ENCODE measurements at regions not wholly inside any gene's neighbourhood (a gene's known extent, or its start where the extent isn't known, plus 50 kb on each side); places are given as distances from the start of the nearest gene placed in this dataset.
"Not testable (repeated sequence)": the region's sequence is repeated elsewhere in the genome, so short reads cannot be mapped to it uniquely, and the experiment has no call there.

DNA sequence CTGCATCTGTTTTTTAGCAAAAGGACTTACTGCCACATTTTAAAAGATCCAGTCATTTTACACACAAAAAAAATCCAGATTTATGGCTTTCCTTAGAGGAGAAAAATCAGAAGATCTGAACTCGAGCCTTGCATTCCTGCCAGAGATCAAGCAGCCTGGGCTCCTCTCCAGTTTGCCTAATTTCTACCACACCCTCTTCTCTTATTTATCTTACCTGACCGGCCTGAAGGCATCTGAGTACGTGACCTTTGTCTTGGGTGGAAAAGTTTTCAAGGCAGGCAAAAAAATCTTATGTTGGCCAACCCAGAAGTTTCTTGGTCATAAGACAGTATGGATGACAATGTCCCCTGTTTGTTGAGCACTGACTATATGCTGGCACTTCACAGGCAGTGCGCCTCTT lies 60.3 kb downstream of the CHRD start:
- no peak for DNase-seq

DNA sequence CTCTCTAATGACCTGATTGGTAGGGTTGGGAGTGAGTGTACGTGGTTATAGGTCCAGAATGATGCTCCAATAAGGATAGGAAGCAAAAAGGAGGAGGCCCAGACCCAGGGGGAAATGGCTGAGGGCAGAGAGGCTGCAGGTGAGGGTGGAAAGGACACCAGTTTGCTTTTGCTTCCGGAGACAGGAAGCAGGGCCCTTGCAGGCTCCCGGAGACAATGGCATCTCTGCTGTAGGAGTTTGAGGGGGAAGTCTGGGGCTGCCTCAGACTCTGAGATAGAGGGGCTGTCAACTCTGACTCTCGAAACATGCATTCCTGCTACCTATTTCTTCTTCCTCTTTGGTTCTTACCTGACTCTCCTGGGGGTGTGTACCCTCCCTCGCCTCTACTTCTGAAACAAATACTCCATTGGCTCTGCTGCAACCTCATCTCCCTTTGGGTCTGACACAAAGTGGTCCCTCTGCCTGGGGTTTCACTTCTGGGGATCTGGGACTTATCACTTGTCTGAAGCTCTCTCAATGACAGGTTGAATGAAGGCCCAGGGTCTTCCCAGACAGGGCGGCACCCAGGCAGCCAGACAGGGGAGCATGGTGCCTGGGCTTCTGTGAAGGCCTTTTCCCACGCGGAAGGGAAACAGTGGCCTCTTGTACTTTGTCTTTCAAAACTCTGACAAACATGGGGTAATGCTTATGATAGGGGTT lies 61.5 kb downstream of the CHRD start:
- DNase-seq: no peak

DNA sequence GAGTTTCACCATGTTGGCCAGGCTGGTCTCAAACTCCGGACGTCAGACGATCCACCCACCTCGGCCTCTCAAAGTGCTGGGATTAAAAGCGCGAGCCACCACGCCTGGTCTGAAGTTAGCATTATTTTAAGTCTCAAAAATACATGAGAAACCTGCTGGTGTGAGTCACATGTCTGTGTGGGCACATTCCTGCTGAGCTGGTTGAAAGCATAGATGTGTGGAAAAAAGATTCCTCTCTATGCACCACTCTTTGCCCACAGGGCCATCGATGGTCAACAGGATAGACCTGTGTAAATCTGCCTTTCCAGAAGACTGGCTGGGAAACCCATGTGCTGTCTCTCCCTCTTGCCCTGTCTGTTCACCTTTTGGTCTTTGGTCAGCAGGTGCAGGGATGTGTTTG lies 63.5 kb downstream of the CHRD start:
- no peak for DNase-seq

DNA sequence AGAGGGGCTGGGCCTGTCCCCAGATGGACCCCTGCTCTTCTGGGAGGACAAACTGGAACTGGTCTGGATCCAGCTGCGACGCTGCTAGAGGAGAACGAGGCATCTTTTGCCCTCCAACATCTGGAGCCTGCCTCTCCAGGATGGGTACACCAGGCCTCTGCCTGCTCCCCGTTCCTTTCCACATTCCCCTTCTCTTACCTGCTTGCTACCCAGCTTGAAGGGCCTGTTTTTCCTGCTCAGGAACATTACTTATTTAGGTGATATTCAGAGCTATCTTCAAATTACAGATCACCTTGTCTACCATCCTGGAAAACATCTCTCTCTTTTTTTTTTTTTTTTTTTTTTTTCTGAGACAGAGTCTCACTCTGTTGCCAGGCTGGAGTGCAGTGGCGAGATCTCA lies 64.0 kb downstream of the CHRD start:
- DNase-seq: no peak

DNA sequence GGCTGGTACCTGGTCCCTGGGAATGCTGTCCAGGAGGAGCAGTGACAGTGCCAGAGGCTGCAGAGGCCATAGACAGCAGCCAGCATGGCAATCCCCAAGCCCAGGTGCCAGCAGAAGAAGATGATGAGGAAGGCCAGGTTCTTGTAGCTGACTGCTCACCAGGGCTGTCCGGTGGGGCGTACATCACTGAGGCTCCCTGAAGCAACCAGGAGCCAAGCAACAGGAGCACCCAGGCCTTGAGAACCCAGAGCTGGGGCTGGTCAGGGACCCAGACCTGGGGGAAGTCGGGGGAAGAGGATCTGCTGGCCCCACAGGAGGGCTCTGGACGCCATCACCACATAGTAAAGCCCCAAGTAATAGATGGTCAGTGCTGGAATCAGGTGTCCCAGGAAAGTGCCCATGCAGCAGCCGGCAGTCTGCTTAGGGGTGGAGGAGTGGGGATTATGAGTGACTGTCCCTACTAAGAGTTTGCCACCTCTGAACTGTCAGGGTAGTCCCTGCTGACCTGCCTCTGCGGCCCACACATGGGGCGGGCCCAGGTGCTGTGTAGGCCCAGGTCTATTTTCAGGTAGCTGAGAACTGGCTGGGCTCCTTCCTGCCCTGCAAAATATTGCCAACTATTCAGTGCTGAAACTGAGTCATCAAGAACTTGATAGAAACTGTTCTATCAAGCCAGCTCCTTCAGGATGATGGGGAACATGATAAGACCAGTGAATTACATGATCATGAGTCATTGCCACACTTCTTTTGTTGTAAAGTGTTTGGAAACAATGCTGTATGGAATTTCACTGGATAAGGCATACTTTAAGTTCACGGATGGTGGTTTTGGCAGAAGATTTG lies 68.7 kb downstream of the CHRD start:
- DNase-seq: no peak

DNA sequence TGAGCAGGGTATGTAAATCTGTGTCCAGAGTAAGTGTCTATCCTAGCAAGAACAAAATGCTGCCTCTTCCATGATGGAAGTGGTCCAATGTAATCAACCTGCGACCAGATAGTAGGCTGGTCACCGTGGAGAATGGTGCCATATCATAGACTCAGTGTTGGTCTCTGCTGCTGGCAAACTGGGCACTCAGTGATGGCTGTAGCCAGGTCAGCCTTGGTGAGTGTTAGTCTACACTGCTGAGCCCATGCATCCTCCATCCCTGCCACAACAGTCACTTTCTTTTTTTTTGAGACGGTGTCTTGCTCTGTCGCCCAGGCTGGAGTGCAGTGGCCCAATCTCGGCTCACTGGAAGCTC lies 69.3 kb downstream of the CHRD start:
- no peak for DNase-seq

DNA sequence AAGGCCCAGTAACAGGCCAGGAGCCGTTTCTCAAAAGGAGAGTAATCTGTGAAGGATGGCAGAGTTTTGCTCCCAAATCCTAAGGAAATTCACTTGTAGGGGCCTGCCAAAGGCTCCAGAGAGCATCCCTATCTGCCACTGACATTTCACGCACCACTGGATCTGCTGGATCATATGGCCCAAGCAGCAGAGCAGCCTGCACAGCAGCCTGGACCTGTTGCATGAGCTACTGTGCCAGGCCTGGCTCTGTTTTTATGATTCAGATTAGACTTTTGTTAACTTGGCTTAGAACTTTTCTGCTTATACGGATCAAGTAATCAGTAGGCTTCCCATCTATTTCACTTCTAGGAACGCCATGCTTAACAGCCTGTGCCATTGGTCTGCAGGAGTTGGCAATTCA lies 70.7 kb downstream of the CHRD start:
- no peak for DNase-seq

DNA sequence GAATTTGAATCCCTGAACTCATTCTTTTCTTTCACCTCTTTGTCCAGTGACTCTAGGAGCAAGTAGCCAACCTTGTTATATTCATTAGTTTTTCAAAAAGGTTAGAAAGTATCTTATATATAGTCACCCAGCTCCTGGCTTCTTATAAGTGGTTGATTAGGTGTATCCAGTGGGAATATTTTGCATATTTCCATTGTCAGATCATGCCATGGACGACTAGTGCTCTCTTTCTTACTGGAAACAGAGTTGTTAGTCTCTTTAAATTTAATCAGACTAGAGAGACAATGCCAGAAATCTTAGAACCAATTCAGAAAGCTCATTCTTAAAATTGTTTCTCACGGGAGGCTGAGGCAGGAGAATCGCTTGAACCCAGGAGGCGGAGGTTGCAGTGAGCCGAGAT lies 73.4 kb downstream of the CHRD start:
- no peak for DNase-seq

DNA sequence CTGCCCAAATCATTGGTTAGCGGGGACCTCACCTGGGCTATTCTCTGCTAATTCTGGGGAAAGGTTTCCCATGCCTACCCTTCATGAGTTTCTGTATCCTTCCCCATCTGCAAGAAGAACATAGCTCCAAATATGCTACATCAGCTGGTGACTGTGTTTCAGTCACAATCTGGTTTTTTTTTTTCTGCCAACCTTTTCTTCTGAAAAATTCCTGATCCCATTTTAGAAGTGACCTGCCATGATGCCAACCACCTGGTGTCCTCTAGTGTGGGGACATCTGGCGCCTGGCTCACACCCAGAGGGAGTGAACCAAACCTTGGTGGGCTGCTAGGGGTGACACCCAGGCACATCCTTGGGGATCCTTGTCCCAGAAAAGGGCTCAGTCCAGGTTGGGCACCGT lies 76.1 kb downstream of the CHRD start:
- peak; percentile 27 for DNase-seq

DNA sequence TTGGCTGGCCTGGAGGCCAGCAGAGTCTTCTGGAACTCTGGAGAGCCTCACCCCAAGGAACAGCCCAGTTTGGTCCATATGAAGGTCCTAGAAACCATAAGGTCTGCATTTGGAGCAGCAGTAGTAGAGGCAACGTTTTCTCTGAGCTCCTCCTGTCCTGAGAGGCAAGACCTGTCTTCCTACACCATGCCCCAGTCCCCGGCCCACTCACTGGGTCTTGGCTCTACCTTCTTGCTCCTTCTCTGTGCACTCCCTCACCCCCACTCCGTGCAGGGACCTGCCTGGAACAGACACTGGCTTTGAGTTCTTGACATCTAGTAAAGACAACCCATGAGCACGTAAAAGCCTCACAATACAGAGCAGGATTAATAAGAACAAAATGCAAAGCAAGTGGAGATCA lies 76.6 kb downstream of the CHRD start:
- DNase-seq: no peak

DNA sequence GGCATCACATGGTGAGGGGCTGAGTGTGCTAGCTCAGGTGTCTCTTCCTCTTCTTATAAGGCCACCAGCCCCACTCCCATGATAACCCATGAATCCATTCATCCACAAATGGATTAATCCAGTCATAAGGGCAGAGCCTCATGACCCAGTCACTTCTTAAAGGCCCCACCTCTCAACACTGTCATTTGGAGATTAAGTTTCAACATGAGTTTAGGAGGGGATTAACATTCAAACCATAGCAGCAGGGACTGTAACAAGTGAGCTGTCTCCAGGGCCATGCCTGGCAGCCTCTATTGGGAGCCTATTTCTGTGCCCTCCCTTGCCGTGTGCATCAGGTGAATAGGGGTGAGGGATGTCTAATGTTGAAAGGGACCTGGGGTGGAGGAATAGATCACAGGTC lies 77.5 kb downstream of the CHRD start:
- DNase-seq: peak; percentile 93

DNA sequence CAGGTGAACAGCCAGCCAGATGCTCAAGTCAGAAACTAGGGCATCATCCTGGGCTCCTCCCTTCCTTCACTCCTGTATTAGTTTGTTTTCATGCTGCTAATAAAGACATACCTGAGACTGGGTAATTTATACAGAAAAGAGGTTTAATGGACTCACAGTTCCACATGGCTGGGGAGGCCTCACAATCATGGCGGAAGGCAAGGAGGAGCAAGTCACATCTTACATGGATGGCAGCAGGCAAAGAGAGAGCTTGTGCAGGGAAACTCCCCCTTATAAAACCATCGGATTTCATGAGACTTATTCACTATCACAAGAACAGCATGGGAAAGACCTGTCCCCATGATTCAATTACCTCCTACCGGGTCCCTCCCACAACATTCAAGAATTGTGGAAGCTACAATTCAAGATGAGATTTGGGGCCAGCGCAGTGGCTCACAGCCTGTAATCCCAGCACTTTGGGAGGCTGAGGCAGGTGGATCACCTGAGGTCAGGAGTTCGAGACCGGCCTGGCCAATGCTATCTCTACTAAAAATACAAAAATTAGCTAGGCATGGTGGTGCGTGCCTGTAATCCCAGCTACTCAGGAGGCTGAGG lies 78.0 kb downstream of the CHRD start:
- not testable (repeated sequence) for DNase-seq

DNA sequence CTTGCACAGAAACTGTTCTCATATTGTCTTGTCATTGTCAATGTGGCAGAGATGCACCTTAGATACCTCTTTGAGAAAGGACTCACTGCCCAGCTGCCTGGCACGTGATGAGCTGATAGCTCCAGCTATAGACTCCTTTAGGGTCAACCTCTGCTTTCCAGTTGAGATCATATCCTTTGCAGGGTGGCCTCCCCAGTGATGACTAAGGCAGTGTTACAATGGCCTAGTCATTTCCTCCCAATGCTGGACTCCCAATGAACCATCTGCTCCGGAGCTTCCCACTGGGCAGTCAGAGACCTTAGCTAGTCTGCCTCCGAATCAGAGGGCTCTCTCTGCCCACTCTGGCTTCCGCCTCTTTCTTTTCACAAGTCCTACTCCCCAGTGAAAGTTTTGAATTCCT lies 79.5 kb downstream of the CHRD start:
- DNase-seq: no peak

DNA sequence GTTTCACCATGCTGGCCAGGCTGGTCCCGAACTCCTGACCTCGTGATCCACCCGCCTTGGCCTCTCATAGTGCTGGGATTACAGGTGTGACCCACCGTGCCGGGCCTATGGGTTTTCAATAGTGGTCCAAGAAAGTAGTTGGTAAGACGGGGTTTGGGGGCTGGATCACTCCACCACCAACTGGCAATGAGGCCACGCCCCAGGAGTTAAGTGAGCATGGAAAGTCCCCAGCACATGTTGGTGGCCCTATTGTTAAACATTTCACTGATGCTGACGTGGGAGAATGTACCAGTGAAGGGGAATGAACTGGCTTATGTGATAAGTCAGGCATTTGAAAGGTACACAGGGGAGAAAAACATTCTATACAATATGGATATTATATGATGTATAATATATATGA lies 80.4 kb downstream of the CHRD start:
- no peak for DNase-seq

DNA sequence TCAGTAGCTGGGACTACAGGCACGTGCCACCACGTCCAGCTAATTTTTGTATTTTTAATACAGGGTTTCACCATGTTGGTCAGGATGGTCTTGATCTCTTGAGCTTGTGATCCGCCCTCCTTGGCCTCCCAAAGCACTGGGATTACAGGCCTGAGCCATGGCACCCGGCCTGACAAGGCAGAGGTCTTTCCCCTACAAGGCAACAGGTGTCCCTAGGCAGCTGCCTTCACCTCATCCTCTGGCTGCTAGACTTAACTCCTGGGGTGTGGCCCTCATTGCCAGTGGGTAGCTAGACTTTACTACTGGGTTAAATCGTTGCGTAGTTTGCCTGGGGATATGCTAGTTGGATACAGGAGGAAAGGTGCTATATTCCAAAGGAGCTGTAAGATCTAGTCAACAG lies 81.4 kb downstream of the CHRD start:
- DNase-seq: no peak

DNA sequence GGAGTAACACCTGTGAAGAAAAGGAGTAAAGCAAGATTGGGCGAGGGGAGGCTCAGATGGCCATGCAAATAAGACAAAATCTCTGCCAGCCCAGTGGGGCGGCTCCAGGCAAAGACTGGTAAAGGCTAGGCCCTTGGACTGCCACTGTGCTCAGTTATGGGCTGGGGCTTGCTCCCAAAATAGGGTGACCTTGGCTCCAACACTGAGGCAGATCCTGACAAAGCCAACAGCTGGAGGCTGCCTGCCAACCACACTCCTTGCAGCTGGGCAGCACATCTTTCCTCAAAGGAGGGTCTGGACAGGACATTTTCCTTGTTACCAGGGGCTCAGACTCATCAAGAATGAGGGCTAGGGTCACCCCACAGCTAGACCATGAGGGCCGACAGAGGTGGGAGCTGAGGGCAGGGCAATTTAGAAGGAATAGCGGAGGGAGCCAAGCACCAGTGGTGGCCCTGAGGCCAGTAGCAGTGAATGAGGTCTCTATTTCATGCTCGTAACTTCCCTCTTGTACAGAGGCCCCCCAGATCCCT lies 86.1 kb downstream of the CHRD start:
- DNase-seq: no peak

DNA sequence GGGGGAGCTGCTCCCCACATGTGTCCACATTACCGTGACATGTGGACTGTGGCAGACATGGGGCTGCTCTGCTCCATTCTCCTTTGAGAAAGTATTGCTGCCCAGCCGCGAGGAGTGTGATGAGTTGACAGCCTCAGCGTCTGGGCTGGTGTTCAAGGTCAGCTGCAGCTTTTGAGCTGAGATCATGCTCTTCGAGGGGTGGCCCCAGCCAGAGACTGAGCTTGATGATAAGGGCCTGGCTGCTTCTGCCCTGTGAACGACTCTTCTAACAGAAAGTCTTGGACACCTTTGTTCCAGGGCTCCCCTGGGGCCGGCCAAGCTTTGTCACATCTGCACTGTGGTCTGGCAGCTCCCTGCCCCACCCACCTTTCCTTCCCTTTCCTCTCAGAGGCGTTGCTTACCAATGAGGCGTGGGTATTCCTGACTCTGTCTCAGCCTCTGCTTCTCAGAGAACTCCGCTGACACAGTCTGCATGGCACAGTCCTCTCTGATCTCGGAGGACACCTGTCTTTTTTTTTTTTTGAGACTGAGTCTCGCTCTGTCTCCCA lies 86.6 kb downstream of the CHRD start:
- DNase-seq: peak; percentile 25

DNA sequence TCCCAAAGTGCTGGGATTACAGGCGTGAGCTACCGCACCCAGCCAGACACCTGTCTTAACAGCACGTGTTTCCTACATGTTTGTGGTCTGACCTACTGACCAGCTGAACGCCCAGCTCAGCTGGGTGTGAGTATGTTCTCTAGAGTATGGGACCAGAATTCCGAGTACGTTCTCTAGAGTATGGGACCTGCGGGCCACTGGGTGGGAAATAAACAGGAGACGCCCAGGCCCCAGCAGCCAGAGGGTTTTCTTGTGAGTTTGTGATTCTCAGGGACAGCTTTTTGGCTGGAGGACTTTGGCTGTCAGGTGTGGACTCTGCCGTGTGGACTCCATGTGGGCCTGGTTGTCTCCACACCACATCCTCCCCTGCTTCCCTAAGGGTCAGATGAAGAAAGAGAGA lies 87.3 kb downstream of the CHRD start:
- DNase-seq: no peak

DNA sequence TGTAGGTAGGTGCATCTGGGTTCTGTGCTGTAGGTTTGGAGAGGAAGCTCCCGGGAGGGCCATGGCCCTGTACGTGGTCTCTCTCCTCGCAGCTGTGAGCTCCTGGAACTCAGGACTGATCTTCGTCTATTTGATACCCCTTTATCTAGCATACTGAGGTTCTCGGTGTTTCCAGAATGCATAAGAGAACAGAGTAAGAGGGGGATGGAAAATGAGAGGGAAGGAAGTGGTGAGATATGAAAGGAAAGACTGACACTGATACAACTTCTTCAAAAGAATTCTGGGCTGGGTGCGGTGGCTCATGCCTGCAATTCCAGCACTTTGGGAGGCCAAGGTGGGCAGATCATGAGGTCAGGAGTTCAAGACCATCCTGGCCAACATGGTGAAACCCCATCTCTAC lies 90.7 kb downstream of the CHRD start:
- no peak for DNase-seq

DNA sequence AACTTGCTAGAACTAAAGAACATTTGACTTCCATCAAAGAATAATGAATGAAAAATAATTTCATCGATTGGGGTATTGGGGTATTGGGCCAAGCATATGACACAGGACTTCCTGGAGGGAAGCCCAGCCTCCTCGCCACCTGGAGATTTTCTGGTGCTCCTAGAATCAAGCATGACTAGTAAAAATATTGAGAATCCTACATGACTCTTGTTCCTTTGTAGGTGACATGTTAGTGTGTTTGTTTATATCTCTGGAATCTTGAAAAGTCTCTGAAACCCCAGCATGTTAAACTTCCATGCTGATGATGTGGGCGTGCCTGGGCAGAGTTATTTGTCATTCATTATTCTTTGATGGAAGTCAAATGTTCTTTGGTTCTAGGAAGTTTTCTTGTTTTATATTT lies 90.1 kb upstream of the EPHB3 start:
- no peak for DNase-seq

DNA sequence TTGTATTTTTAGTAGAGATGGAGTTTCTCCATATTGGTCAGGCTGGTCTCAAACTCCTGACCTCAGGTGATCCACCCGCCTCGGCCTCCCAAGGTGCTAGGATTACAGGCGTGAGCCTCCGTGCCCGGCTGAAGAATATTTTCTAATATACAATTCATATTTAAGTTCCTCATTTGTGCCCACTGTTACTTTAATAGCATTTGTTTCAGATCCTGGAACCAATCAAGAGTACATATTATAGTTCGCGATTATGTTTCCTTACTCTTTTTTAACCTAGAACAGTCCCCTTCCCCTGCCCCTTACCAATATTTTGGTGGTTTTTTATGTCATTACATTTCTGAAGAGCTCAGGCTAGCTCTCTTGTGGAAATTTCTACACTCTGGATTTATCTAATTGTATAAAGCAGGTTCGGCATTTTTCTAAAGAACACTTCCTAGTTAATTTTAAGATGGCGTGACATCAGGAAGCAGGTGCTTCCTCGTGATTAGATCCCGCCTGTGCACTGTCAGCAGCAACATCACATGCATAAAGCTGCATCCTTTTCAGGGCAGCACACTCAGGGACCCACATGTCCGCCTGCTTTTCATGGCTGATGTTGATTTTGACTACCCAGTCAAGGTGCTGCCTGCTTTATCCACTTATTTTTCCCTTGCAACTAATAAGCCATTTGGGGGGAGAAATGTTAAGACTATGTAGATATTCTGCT lies 88.7 kb upstream of the EPHB3 start:
- no peak for DNase-seq

DNA sequence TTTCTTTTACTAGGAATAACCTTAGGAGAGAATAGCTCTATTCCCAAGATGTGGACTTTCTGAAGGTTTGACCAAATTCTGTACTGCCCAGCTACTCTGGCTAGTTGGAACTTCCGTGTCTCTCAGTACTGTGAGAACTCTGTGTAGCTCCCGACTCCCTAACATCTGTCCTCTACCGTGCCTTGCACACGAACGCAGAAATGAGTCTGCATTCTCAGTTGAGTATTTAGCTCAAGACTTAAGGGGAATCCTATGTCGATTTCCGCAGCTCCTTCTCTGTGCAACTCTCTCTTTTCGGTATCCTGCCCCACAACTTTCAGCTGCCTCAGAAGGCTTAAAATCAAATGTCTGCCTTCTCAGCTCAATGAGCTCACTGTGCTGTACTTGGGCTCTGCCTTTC lies 86.7 kb upstream of the EPHB3 start:
- no peak for DNase-seq

DNA sequence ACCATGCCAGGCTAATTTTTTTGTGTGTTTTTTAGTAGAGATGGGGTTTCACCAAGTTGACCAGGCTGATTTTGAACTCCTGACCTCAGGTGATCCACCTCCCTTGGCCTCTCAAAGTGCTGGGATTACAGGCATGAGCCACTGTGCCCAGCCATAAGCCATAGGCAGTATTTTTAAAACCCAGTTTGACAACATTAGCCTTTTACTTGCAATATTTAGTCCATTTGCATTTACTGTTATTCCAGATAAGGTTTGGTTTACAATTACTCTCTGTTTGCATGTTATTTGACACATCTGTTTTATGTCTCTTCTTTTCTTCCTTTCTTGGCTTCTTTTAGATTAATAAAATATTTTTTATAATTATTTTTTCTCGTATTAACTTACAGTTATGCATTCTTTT lies 83.6 kb upstream of the EPHB3 start:
- no peak for DNase-seq
